Vagina (tissue), 2 donors: ENCODE measurements at regions not wholly inside any gene's neighbourhood (a gene's known extent, or its start where the extent isn't known, plus 50 kb on each side); places are given as distances from the start of the nearest gene placed in this dataset.

ENCODE experiments used
- CTCF ChIP-seq, 3 experiments: fragments of 450-650 bp in 2 of 3; fragments of 200-600 bp in 1 of 3; sonication (generic) in 1 of 3; IDR thresholded peaks; one replicate each; pipeline ENCODE4 v1.5.1; 2017 to 2019; ENCODE audit warnings: antibody characterized with exemption in 3 of 3, mild to moderate bottlenecking in 2 of 3, moderate library complexity in 2 of 3
- POLR2A ChIP-seq, 2 donors: fragments of 450-650 bp; IDR thresholded peaks; one replicate each; pipeline ENCODE4 v1.6.1; 2017; ENCODE audit warnings: antibody characterized with exemption in 2 of 2, mild to moderate bottlenecking in 2 of 2, moderate library complexity in 2 of 2

- TF ChIP-seq CTCF (IDR thresholded peaks at IDR 0.05) (no peak), POLR2A (IDR thresholded peaks at IDR 0.05) (no peak)
These were observed 578.9 kb downstream of the HAO1 start for GRCh38 chr20:7361321-7361720.
